ENCODE measurements at regions not wholly inside any gene's neighbourhood (a gene's known extent, or its start where the extent isn't known, plus 50 kb on each side); places are given as distances from the start of the nearest gene placed in this dataset.

- DNase-seq, result no peak
Observed at GRCh38 chr2:102951249-102951648, 189.4 kb downstream of the TMEM182 start.

- DNase-seq, result no peak
Observed at GRCh38 chr2:102967451-102967850, 205.6 kb downstream of the TMEM182 start.

- DNase-seq, result no peak
Observed at GRCh38 chr2:102968375-102968774, 206.5 kb downstream of the TMEM182 start.

GRCh38 chr2:102971701-102972100 lies 209.9 kb downstream of the TMEM182 start:
- peak in 1 of 2 donors; percentile 46 for DNase-seq

GRCh38 chr2:102975996-102976975 lies 214.5 kb downstream of the TMEM182 start:
- peak; percentile 48 to 51 for DNase-seq

GRCh38 chr2:102977426-102978090 lies 215.7 kb downstream of the TMEM182 start:
- no peak for DNase-seq

- DNase-seq, result no peak
Observed at GRCh38 chr2:102978091-102978490, 216.3 kb downstream of the TMEM182 start.

GRCh38 chr2:102979429-102979828 lies 217.6 kb downstream of the TMEM182 start:
- DNase-seq, result no peak

- DNase-seq, result no peak
Observed at GRCh38 chr2:102983786-102984185, 222.0 kb downstream of the TMEM182 start.

- DNase-seq, result peak in 1 of 2 donors; percentile 67
Observed at GRCh38 chr2:102986826-102987490, 225.1 kb downstream of the TMEM182 start.

GRCh38 chr2:102992607-102993006 lies 230.8 kb downstream of the TMEM182 start:
- no peak for DNase-seq

- DNase-seq, result no peak
Observed at GRCh38 chr2:102999958-103000357, 238.1 kb downstream of the TMEM182 start.

GRCh38 chr2:103002954-103003353 lies 241.1 kb downstream of the TMEM182 start:
- DNase-seq, result no peak

GRCh38 chr2:103003750-103004260 lies 242.0 kb downstream of the TMEM182 start:
- DNase-seq, result no peak

- DNase-seq, result no peak
Observed at GRCh38 chr2:103004426-103004942, 242.7 kb downstream of the TMEM182 start.

GRCh38 chr2:103005393-103005792 lies 243.6 kb downstream of the TMEM182 start:
- DNase-seq, result no peak

GRCh38 chr2:103007086-103007485 lies 245.3 kb downstream of the TMEM182 start:
- DNase-seq, result no peak

GRCh38 chr2:103008586-103008985 lies 246.8 kb downstream of the TMEM182 start:
- no peak for DNase-seq

- DNase-seq, result no peak
Observed at GRCh38 chr2:103009871-103010270, 248.0 kb downstream of the TMEM182 start.

GRCh38 chr2:103010306-103010705 lies 248.5 kb downstream of the TMEM182 start:
- no peak for DNase-seq

GRCh38 chr2:103010751-103011150 lies 248.9 kb downstream of the TMEM182 start:
- no peak for DNase-seq

- DNase-seq, result no peak
Observed at GRCh38 chr2:103012590-103012989, 250.8 kb downstream of the TMEM182 start.

Data from right lung (tissue), 2 donors.